ENCODE measurements at regions not wholly inside any gene's neighbourhood (a gene's known extent, or its start where the extent isn't known, plus 50 kb on each side); places are given as distances from the start of the nearest gene placed in this dataset.

DNA sequence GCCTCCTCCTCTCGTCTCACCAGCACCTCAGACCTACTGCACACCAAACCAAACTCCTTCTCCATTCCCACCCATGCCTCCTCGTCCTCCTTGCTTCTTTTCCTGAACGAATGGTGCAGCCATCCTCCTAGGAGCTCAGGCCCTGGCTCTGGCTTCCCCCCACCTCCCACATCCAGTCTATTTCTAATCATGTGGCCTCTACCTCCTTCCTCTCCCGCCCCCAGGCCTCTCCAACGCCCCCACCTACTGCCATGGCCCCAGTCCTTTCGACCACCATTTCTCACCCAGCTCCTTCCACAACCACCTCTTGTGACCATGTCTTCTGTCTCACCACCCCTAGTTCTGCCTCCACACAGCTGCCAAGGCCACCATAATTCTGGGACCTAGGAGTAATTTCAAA is 127.1 kb downstream of the PJA1 start:
- DNase-seq (ENCODE audit: low spot score): no peak
- H3K27ac Mint-ChIP-seq: no peak overlapping the region
- H3K27me3 Mint-ChIP-seq (ENCODE audit: low read depth): no peaks in the 10 kb centered on the region
- H3K36me3 Mint-ChIP-seq (ENCODE audit: low read depth): no peaks in the 10 kb centered on the region
- no peak overlapping the region for H3K4me3 Mint-ChIP-seq (ENCODE audit: low read depth)
- no peaks in the 10 kb centered on the region for H3K9me3 Mint-ChIP-seq
- no peaks in the 10 kb centered on the region for H3K4me1 Mint-ChIP-seq (ENCODE audit: low read depth)
- intact Hi-C loops (cut with micrococcal nuclease): no loop called here

DNA sequence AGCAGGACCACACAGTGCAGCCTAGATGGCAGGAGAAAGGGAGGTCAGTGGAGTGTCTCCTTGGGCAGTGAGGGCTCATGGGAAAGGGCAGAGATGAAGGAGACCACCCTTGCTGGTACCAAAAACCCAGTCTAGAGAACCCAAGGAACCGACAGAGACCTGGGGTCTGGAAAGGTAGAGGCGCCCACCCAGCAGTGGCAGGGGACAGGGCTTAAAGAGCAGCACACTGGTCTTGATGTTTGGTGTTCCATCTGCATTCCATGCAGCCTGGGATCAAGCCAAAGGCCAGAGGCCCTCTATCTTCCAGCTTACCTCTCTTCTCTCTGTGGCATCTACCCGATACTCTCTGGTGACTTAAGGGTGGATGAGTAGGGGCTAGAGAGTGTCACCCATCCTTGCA is 127.5 kb downstream of the PJA1 start:
- intact Hi-C loops (cut with micrococcal nuclease): no loop called here
- H3K36me3 Mint-ChIP-seq (ENCODE audit: low read depth): no peaks in the 10 kb centered on the region
- H3K27me3 Mint-ChIP-seq (ENCODE audit: low read depth): no peaks in the 10 kb centered on the region
- no peaks in the 10 kb centered on the region for H3K9me3 Mint-ChIP-seq
- H3K27ac Mint-ChIP-seq: no peak overlapping the region
- H3K4me1 Mint-ChIP-seq (ENCODE audit: low read depth): no peaks in the 10 kb centered on the region
- DNase-seq (ENCODE audit: low spot score): no peak
- no peak overlapping the region for H3K4me3 Mint-ChIP-seq (ENCODE audit: low read depth)

- intact Hi-C loops (cut with micrococcal nuclease): no loop called here
- DNase-seq (ENCODE audit: low spot score): no peak
- Mint-ChIP-seq H3K4me3 (ENCODE audit: low read depth) (no peak overlapping the region), H3K9me3 (no peaks in the 10 kb centered on the region), H3K36me3 (ENCODE audit: low read depth) (no peaks in the 10 kb centered on the region), H3K4me1 (ENCODE audit: low read depth) (no peaks in the 10 kb centered on the region), H3K27ac (no peak overlapping the region), H3K27me3 (ENCODE audit: low read depth) (no peaks in the 10 kb centered on the region)
These were observed 128.3 kb downstream of the PJA1 start for GRCh38 chrX:69036674-69037573.

DNA sequence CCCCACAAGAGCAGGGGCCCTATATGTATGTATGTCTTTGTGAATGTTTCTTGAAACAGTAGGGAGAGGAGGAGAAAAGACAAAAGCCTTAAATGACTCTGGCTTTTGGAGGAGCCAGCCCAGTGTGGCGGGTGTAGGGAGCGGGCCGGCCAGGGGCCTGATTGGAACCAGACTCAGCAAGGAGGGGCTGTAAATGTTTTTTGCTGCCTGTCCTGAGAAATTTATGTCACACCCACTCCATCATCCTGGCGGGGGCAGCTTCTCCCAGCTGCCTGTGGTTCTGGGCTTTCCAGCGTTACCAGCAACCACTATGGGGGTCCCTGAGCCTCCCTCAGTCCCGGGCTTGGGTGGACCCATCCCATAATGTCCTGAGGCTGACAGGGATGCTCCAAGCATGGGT is 130.8 kb downstream of the PJA1 start:
- intact Hi-C loops (cut with micrococcal nuclease): no loop called here
- H3K4me1 Mint-ChIP-seq (ENCODE audit: low read depth): no peaks in the 10 kb centered on the region
- no peaks in the 10 kb centered on the region for H3K27me3 Mint-ChIP-seq (ENCODE audit: low read depth)
- H3K36me3 Mint-ChIP-seq (ENCODE audit: low read depth): no peaks in the 10 kb centered on the region
- H3K4me3 Mint-ChIP-seq (ENCODE audit: low read depth): no peak overlapping the region
- no peak overlapping the region for H3K27ac Mint-ChIP-seq
- no peak for DNase-seq (ENCODE audit: low spot score)
- no peaks in the 10 kb centered on the region for H3K9me3 Mint-ChIP-seq

GRCh38 chrX:69033936-69034335 is 131.3 kb downstream of the PJA1 start:
- H3K4me3 Mint-ChIP-seq (ENCODE audit: low read depth): no peak overlapping the region
- H3K36me3 Mint-ChIP-seq (ENCODE audit: low read depth): no peaks in the 10 kb centered on the region
- no peaks in the 10 kb centered on the region for H3K27me3 Mint-ChIP-seq (ENCODE audit: low read depth)
- DNase-seq (ENCODE audit: low spot score): no peak
- intact Hi-C loops (cut with micrococcal nuclease): no loop called here
- no peaks in the 10 kb centered on the region for H3K9me3 Mint-ChIP-seq
- H3K27ac Mint-ChIP-seq: no peak overlapping the region
- H3K4me1 Mint-ChIP-seq (ENCODE audit: low read depth): no peaks in the 10 kb centered on the region

- DNase-seq (ENCODE audit: low spot score): no peak
- intact Hi-C loops (cut with micrococcal nuclease): no loop called here
- no peaks in the 10 kb centered on the region for H3K9me3 Mint-ChIP-seq
- no peaks in the 10 kb centered on the region for H3K36me3 Mint-ChIP-seq (ENCODE audit: low read depth)
- no peak overlapping the region for H3K4me3 Mint-ChIP-seq (ENCODE audit: low read depth)
- no peak overlapping the region for H3K27ac Mint-ChIP-seq
- no peaks in the 10 kb centered on the region for H3K4me1 Mint-ChIP-seq (ENCODE audit: low read depth)
- no peaks in the 10 kb centered on the region for H3K27me3 Mint-ChIP-seq (ENCODE audit: low read depth)
These were observed 132.7 kb downstream of the PJA1 start for GRCh38 chrX:69032601-69033000.

- Mint-ChIP-seq H3K27me3 (ENCODE audit: low read depth) (no peaks in the 10 kb centered on the region), H3K4me1 (ENCODE audit: low read depth) (no peaks in the 10 kb centered on the region), H3K36me3 (ENCODE audit: low read depth) (no peaks in the 10 kb centered on the region), H3K4me3 (ENCODE audit: low read depth) (no peak overlapping the region), H3K27ac (no peak overlapping the region), H3K9me3 (no peaks in the 10 kb centered on the region)
- intact Hi-C loops (cut with micrococcal nuclease): no loop called here
- DNase-seq (ENCODE audit: low spot score): no peak
These were observed 133.3 kb downstream of the PJA1 start for GRCh38 chrX:69031971-69032391.

DNA sequence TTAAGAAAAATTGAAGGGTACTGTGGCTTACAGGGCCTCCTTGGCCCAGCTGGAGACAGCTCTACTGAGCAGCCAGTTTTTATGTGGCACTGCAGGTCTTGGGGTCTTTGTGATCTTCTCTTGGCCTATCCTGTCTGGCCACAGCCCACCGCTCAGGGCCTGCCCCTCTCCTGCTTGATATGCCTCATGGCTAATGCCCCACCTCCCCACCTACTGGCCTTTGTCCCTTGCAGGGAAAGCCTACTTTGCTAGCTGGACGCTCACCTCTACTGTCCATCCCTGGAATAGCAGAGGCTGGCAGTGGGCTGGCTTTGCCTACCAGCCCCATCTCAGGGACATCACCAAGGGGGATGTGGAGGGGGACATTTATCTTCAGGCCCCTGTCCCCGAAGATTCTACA is 134.1 kb downstream of the PJA1 start:
- H3K27ac Mint-ChIP-seq: no peak overlapping the region

DNA sequence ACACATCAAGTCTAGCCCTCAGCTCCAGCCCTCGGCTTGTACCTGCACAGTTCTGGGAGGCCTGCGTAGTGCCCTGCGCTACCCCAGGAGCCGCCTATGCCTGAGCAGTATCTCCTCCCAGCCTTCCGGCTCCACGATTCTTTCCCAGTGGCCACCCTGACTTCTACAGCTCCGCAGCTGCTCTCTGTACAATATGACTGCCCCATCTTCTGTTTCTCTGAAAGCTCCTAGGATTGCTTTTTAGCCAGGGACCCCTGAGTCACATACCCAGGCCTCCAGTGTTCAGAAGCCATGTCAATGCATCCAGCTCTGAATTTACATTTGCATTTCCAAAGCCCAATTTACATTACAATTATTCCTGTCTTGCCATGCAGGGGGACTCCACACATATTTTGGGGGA is 135.5 kb downstream of the PJA1 start:
- Mint-ChIP-seq H3K27ac (no peak overlapping the region), H3K4me1 (ENCODE audit: low read depth) (no peaks in the 10 kb centered on the region), H3K9me3 (no peaks in the 10 kb centered on the region), H3K4me3 (ENCODE audit: low read depth) (no peak overlapping the region), H3K36me3 (ENCODE audit: low read depth) (no peaks in the 10 kb centered on the region), H3K27me3 (ENCODE audit: low read depth) (no peaks in the 10 kb centered on the region)
- DNase-seq (ENCODE audit: low spot score): no peak
- intact Hi-C loops (cut with micrococcal nuclease): no loop called here

More for the DNA sequence above, 134.1 kb downstream of the PJA1 start:
- DNase-seq (ENCODE audit: low spot score): no peak
- Mint-ChIP-seq H3K9me3 (no peaks in the 10 kb centered on the region), H3K4me3 (ENCODE audit: low read depth) (no peak overlapping the region), H3K36me3 (ENCODE audit: low read depth) (no peaks in the 10 kb centered on the region), H3K27me3 (ENCODE audit: low read depth) (no peaks in the 10 kb centered on the region), H3K4me1 (ENCODE audit: low read depth) (no peaks in the 10 kb centered on the region)
- intact Hi-C loops (cut with micrococcal nuclease): no loop called here

DNA sequence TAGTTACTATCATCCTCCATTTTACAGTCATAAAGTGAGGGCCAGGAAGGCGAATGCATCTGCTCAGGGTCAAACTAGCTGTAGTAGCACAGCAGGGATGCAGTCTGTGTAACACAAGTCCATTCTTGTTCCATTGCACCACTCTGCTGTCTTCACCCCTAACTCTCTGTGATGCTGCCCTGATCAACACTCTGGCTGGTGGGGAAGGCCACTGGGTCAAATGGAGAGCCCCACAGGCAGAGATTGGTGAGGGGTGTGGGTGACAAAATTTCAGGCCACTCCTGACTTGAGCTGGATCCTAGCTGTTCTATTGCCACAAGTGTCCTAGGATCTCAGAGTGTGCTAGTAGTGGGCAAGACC is 136.5 kb downstream of the PJA1 start:
- intact Hi-C loops (cut with micrococcal nuclease): no loop called here
- Mint-ChIP-seq H3K4me1 (ENCODE audit: low read depth) (no peaks in the 10 kb centered on the region), H3K4me3 (ENCODE audit: low read depth) (no peak overlapping the region), H3K36me3 (ENCODE audit: low read depth) (no peaks in the 10 kb centered on the region), H3K27ac (no peak overlapping the region), H3K27me3 (ENCODE audit: low read depth) (no peaks in the 10 kb centered on the region), H3K9me3 (no peaks in the 10 kb centered on the region)
- DNase-seq (ENCODE audit: low spot score): no peak

GRCh38 chrX:69028006-69028760 is 137.1 kb downstream of the PJA1 start:
- Mint-ChIP-seq H3K27me3 (ENCODE audit: low read depth) (no peaks in the 10 kb centered on the region), H3K27ac (no peak overlapping the region), H3K9me3 (no peaks in the 10 kb centered on the region), H3K4me3 (ENCODE audit: low read depth) (no peak overlapping the region), H3K4me1 (ENCODE audit: low read depth) (no peaks in the 10 kb centered on the region), H3K36me3 (ENCODE audit: low read depth) (no peaks in the 10 kb centered on the region)
- intact Hi-C loops (cut with micrococcal nuclease): no loop called here
- DNase-seq (ENCODE audit: low spot score): no peak

DNA sequence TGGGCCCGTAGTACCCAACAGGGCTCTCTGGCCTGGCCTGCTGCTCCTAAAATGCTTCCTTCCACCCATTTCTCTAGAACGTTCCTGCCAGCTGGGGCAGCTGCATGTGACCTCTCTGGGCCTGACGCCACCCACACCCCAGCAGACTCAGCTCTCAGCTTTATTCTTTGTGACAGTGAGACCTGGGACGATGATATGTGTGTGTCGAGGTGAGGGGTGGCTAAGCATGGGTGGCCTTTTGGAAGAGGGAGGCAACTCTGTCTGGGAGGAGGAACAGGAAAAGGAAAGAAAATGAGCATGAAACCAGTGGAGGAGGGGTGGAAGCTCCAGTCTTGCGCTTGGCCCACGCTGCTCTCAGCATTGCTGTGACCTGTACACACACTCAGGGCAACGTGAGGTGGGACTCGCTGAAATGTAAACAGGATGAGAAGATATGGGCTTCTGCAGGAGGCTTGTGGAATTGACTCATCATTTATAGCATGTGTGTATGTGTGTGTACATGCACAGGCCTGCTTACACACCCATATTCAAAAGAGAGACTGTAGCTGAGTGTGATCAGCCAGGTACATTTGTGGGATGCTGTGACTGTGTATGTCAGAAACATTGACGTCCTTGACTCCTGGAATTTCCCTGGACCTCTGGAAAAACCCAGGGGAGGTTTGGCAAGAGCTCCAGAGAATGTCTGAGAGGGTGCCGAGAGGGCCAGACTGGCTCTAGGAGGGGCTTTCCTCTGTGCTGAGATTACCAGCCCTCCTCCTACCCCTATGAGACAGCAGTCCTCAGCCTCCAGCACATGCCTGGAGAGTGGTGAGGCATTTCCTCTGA is 137.9 kb downstream of the PJA1 start:
- no peak for DNase-seq (ENCODE audit: low spot score)
- Mint-ChIP-seq H3K27me3 (ENCODE audit: low read depth) (no peaks in the 10 kb centered on the region), H3K4me3 (ENCODE audit: low read depth) (no peak overlapping the region), H3K27ac (no peak overlapping the region), H3K9me3 (no peaks in the 10 kb centered on the region), H3K36me3 (ENCODE audit: low read depth) (no peaks in the 10 kb centered on the region), H3K4me1 (ENCODE audit: low read depth) (no peaks in the 10 kb centered on the region)
- intact Hi-C loops (cut with micrococcal nuclease): no loop called here
